Smooth muscle cell (in vitro differentiated cells): ENCODE measurements at regions not wholly inside any gene's neighbourhood (a gene's known extent, or its start where the extent isn't known, plus 50 kb on each side); places are given as distances from the start of the nearest gene placed in this dataset.
"Not testable (repeated sequence)": the region's sequence is repeated elsewhere in the genome, so short reads cannot be mapped to it uniquely, and the experiment has no call there.

Source experiments
- DNase-seq: peaks from one replicate; lab custom pipeline; 2025; ENCODE audit not compliant: unreplicated experiment; lab: John Stamatoyannopoulos, UW
- H2AFZ ChIP-seq: fragments of 200-600 bp; sonication (generic); 2 replicates; pipeline ENCODE4 v1.6.0; 2016; ENCODE audit warnings: antibody characterized with exemption, low read depth, mild to moderate bottlenecking
- H3F3A ChIP-seq: fragments of 200-600 bp; sonication (generic); 2 replicates; pipeline ENCODE4 v1.6.0; 2017; ENCODE audit warnings: antibody characterized with exemption, low read depth
- H3K27ac ChIP-seq: fragments of 200-600 bp; sonication (generic); 2 replicates; pipeline ENCODE4 v1.5.1; 2016; ENCODE audit warnings: low read depth, mild to moderate bottlenecking
- H3K27me3 ChIP-seq: fragments of 200-600 bp; sonication (generic); 2 replicates; pipeline ENCODE4 v1.6.1; 2016; ENCODE audit warnings: low read depth, mild to moderate bottlenecking
- H3K36me3 ChIP-seq: fragments of 200-600 bp; sonication (generic); 2 replicates; pipeline ENCODE4 v1.5.1; 2016; ENCODE audit warnings: low read depth
- H3K4me1 ChIP-seq: fragments of 200-600 bp; sonication (generic); 2 replicates; pipeline ENCODE4 v1.5.1; 2016; ENCODE audit warnings: low read depth
- H3K4me2 ChIP-seq: fragments of 200-600 bp; sonication (generic); 2 replicates; pipeline ENCODE4 v1.6.0; 2016; ENCODE audit warnings: mild to moderate bottlenecking
- H3K4me3 ChIP-seq: fragments of 200-600 bp; sonication (generic); 2 replicates; pipeline ENCODE4 v1.5.1; 2016; ENCODE audit warnings: mild to moderate bottlenecking
- H3K79me2 ChIP-seq: fragments of 200-600 bp; sonication (generic); 2 replicates; pipeline ENCODE4 v1.6.0; 2016; ENCODE audit warnings: low read depth, mild to moderate bottlenecking
- H3K9ac ChIP-seq: fragments of 200-600 bp; sonication (generic); 2 replicates; pipeline ENCODE4 v1.6.0; 2016; ENCODE audit warnings: low read depth
- H3K9me3 ChIP-seq: fragments of 200-600 bp; sonication (generic); replicated peaks from 2 replicates; pipeline ENCODE4 v1.5.1; 2016; ENCODE audit warnings: low read depth
- H4K20me1 ChIP-seq: fragments of 200-600 bp; sonication (generic); 2 replicates; pipeline ENCODE4 v1.6.0; 2016; ENCODE audit warnings: low read depth
- WGBS: methylation state at CpG from one replicate; pipeline ENCODE4 v1.1.7; 2016; ENCODE audit warnings: low lambda C conversion rate; 5-methylcytosine and 5-hydroxymethylcytosine counted together
- TF ChIP-seq, protein P1 (sequence below): fragments of 200-600 bp; sonication (generic); IDR thresholded peaks from 2 replicates; pipeline ENCODE4 v1.5.1; 2017; ENCODE audit warnings: borderline replicate concordance, mild to moderate bottlenecking, antibody characterized with exemption; ENCODE audit not compliant: insufficient read depth, poor library complexity, severe bottlenecking

GRCh38 chr5:152104211-152104610 is 179.6 kb upstream of the GLRA1 start:
- Histone ChIP-seq H3K27me3 (no peaks in the 10 kb centered on the region), H3K79me2 (no peaks in the 10 kb centered on the region), H4K20me1 (no peaks in the 10 kb centered on the region), H3F3A (no peaks in the 10 kb centered on the region), H3K9me3 (no peaks in the 10 kb centered on the region), H3K4me3 (no peak overlapping the region), H3K27ac (no peak overlapping the region), H3K36me3 (no peaks in the 10 kb centered on the region), H2AFZ (no peak overlapping the region), H3K9ac (no peak overlapping the region), H3K4me2 (no peak overlapping the region), H3K4me1 (no peaks in the 10 kb centered on the region)
- WGBS, result 69% methylated on average over 3 of the region's 3 CpGs
- TF ChIP-seq, protein P1, sequence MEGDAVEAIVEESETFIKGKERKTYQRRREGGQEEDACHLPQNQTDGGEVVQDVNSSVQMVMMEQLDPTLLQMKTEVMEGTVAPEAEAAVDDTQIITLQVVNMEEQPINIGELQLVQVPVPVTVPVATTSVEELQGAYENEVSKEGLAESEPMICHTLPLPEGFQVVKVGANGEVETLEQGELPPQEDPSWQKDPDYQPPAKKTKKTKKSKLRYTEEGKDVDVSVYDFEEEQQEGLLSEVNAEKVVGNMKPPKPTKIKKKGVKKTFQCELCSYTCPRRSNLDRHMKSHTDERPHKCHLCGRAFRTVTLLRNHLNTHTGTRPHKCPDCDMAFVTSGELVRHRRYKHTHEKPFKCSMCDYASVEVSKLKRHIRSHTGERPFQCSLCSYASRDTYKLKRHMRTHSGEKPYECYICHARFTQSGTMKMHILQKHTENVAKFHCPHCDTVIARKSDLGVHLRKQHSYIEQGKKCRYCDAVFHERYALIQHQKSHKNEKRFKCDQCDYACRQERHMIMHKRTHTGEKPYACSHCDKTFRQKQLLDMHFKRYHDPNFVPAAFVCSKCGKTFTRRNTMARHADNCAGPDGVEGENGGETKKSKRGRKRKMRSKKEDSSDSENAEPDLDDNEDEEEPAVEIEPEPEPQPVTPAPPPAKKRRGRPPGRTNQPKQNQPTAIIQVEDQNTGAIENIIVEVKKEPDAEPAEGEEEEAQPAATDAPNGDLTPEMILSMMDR, result no peak
- DNase-seq, result no peak

GRCh38 chr5:152102908-152103307 is 178.3 kb upstream of the GLRA1 start:
- not testable (repeated sequence) for H3K4me2 ChIP-seq, H3K4me1 ChIP-seq, H2AFZ ChIP-seq, H3K27me3 ChIP-seq, H4K20me1 ChIP-seq, DNase-seq, H3K9ac ChIP-seq, H3K27ac ChIP-seq, H3K4me3 ChIP-seq, H3K36me3 ChIP-seq, H3K79me2 ChIP-seq, H3K9me3 ChIP-seq, H3F3A ChIP-seq
- 90% methylated on average over 1 of the region's 1 CpG for WGBS

DNA sequence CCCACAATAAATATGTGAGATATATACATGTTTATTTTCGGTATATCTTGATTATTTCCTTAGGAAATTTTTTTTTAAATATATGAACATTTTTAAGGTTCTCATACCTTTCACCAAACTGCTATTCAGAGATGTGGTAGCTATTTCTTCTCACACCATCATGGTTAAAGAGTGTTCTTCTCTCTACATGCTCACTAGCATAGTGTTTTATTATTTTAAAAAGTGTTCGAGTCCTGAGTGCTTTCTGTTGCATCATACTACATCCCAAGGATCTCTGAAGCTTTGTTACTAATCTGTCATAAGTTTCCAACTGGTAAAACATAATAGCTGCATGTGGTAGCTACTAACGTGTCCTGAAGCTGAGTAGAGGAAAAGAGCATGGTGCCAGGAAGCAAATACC is 177.4 kb upstream of the GLRA1 start:
- H3K9ac ChIP-seq, result no peak overlapping the region
- H3K4me1 ChIP-seq, result no peaks in the 10 kb centered on the region
- WGBS, result 94% methylated on average over 3 of the region's 3 CpGs
- H3K36me3 ChIP-seq, result no peaks in the 10 kb centered on the region
- no peak overlapping the region for H3K27ac ChIP-seq
- H3K4me2 ChIP-seq, result no peak overlapping the region
- DNase-seq, result no peak
- no peaks in the 10 kb centered on the region for H3K9me3 ChIP-seq
- TF ChIP-seq, protein P1, result no peak
- no peak overlapping the region for H3K4me3 ChIP-seq
- no peaks in the 10 kb centered on the region for H4K20me1 ChIP-seq
- H3F3A ChIP-seq, result no peaks in the 10 kb centered on the region
- no peaks in the 10 kb centered on the region for H3K27me3 ChIP-seq
- H2AFZ ChIP-seq, result no peak overlapping the region
- H3K79me2 ChIP-seq, result no peaks in the 10 kb centered on the region

GRCh38 chr5:152100462-152100861 is 175.8 kb upstream of the GLRA1 start:
- DNase-seq, result no peak
- no peaks in the 10 kb centered on the region for H3F3A ChIP-seq
- H3K4me3 ChIP-seq, result no peak overlapping the region
- H3K9ac ChIP-seq, result no peak overlapping the region
- no peaks in the 10 kb centered on the region for H3K36me3 ChIP-seq
- TF ChIP-seq, protein P1, result no peak
- no peaks in the 10 kb centered on the region for H3K27me3 ChIP-seq
- H2AFZ ChIP-seq, result no peak overlapping the region
- H3K9me3 ChIP-seq, result no peaks in the 10 kb centered on the region
- no peak overlapping the region for H3K4me2 ChIP-seq
- H3K79me2 ChIP-seq, result no peaks in the 10 kb centered on the region
- H3K27ac ChIP-seq, result no peak overlapping the region
- H4K20me1 ChIP-seq, result no peaks in the 10 kb centered on the region
- no peaks in the 10 kb centered on the region for H3K4me1 ChIP-seq
